22Rv1 (cell line): ENCODE measurements at regions not wholly inside any gene's neighbourhood (a gene's known extent, or its start where the extent isn't known, plus 50 kb on each side); places are given as distances from the start of the nearest gene placed in this dataset.

Source experiments
- ZFX ChIP-seq: fragments of 450-650 bp; IDR thresholded peaks from 2 replicates; pipeline ENCODE4 v1.6.1; 2017; ENCODE audit warnings: antibody characterized with exemption, borderline replicate concordance
- TF ChIP-seq, protein P1 (sequence below): fragments of 450-650 bp; IDR thresholded peaks from 2 replicates; pipeline ENCODE4 v1.5.1; 2017; ENCODE audit warnings: mild to moderate bottlenecking

DNA sequence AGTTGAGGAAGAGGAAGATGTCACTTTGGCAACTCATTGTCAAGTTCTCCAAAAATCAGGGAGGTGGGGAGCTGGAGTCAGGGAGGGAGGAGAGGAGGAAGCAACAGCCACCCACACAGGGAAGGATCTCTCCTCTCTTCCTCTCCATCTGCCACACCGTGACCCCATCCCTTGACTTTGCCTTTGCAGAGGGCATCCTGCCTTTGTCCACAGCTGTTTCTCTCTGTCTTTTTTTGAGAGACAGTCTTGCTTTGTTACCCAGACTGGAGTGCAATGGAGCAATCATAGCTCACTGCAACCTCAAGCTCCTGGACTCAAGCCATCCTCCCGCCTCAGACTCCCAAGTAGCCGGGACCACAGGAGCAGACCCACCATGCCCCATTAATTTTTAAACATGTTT is 276.0 kb downstream of the SHOX start:
- TF ChIP-seq, protein P1, sequence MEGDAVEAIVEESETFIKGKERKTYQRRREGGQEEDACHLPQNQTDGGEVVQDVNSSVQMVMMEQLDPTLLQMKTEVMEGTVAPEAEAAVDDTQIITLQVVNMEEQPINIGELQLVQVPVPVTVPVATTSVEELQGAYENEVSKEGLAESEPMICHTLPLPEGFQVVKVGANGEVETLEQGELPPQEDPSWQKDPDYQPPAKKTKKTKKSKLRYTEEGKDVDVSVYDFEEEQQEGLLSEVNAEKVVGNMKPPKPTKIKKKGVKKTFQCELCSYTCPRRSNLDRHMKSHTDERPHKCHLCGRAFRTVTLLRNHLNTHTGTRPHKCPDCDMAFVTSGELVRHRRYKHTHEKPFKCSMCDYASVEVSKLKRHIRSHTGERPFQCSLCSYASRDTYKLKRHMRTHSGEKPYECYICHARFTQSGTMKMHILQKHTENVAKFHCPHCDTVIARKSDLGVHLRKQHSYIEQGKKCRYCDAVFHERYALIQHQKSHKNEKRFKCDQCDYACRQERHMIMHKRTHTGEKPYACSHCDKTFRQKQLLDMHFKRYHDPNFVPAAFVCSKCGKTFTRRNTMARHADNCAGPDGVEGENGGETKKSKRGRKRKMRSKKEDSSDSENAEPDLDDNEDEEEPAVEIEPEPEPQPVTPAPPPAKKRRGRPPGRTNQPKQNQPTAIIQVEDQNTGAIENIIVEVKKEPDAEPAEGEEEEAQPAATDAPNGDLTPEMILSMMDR = no peak
- no peak for TF ChIP-seq ZFX
